IMR-90 (cell line): ENCODE measurements at regions not wholly inside any gene's neighbourhood (a gene's known extent, or its start where the extent isn't known, plus 50 kb on each side); places are given as distances from the start of the nearest gene placed in this dataset.

Experiments used
- ATAC-seq: fragments of 200-7000 bp; cut with Tn5 transposase; 2 replicates; pipeline ENCODE4 v1.9.1; 2020; ENCODE audit warnings: low read depth, mild to moderate bottlenecking, moderate library complexity
- BruUV-seq: library from RNA; stranded (reverse); fragments of 400-500 nt; replicated peaks from 2 replicates; lab custom pipeline; 2021; lab: Mats Ljungman, UMichigan
- CTCF ChIA-PET: fragments of 300-600 bp; formaldehyde crosslinking; extraction: SDS; loops from one replicate; lab custom pipeline; 2021; ENCODE audit warnings: antibody characterized with exemption; lab: Yijun Ruan, JAX
- POLR2A ChIA-PET: fragments of 300-600 bp; sonication (Branson Sonifier 250); formaldehyde crosslinking; loops from one replicate; lab custom pipeline; 2022; ENCODE audit warnings: antibody characterized with exemption; ENCODE audit not compliant: unreplicated experiment; lab: Charles Lee
- DNase-seq: peaks from one replicate; pipeline ENCODE4 v3.0.0; 2013
- H2AFZ ChIP-seq: replicated peaks from 2 replicates; pipeline ENCODE3; 2013; ENCODE audit warnings: low read length, mild to moderate bottlenecking; ENCODE audit not compliant: poor library complexity
- H2AK5ac ChIP-seq: 2 replicates; pipeline ENCODE4 v1.6.1; 2013; ENCODE audit warnings: low read depth, low read length, inconsistent platforms
- H2AK9ac ChIP-seq: replicated peaks from 2 replicates; pipeline ENCODE3; 2013; ENCODE audit warnings: mild to moderate bottlenecking, low read depth, low read length, moderate library complexity; ENCODE audit not compliant: poor library complexity
- H2BK120ac ChIP-seq: 2 replicates; pipeline ENCODE4 v1.6.1; 2013; ENCODE audit warnings: low read depth, low read length, inconsistent platforms
- H2BK15ac ChIP-seq: 3 replicates; pipeline ENCODE4 v1.6.1; 2013; ENCODE audit warnings: low read depth, low read length, inconsistent platforms
- H2BK20ac ChIP-seq: 2 replicates; pipeline ENCODE4 v1.6.1; 2013; ENCODE audit warnings: low read depth, mild to moderate bottlenecking, inconsistent platforms, low read length, moderate library complexity
- H2BK5ac ChIP-seq: 2 replicates; pipeline ENCODE4 v1.6.1; 2013; ENCODE audit warnings: mild to moderate bottlenecking, low read depth, low read length, inconsistent platforms; ENCODE audit not compliant: poor library complexity, severe bottlenecking
- H3K14ac ChIP-seq: replicated peaks from 2 replicates; pipeline ENCODE4 v1.6.1; 2013; ENCODE audit warnings: low read depth, low read length, inconsistent platforms
- H3K18ac ChIP-seq: 2 replicates; pipeline ENCODE4 v1.6.1; 2013; ENCODE audit warnings: low read depth, low read length, control low read depth
- H3K23ac ChIP-seq: 2 replicates; pipeline ENCODE4 v1.6.1; 2013; ENCODE audit warnings: low read depth, low read length, inconsistent platforms
- H3K27ac ChIP-seq: 2 replicates; pipeline ENCODE4 v1.5.1; 2013; ENCODE audit warnings: mild to moderate bottlenecking, control low read depth, low read length; ENCODE audit not compliant: insufficient read depth
- H3K27me3 ChIP-seq: 2 replicates; pipeline ENCODE4 v1.6.1; 2013; ENCODE audit warnings: low read length; ENCODE audit not compliant: control insufficient read depth, insufficient read depth
- H3K36me3 ChIP-seq: 2 replicates; pipeline ENCODE4 v1.6.1; 2013; ENCODE audit warnings: low read length, mixed read lengths; ENCODE audit not compliant: control insufficient read depth, insufficient read depth
- H3K4ac ChIP-seq: 2 replicates; pipeline ENCODE4 v1.6.1; 2013; ENCODE audit warnings: low read depth, low read length, inconsistent platforms
- H3K4me1 ChIP-seq: 2 replicates; pipeline ENCODE4 v1.6.1; 2013; ENCODE audit warnings: low read length, mixed read lengths; ENCODE audit not compliant: control insufficient read depth, insufficient read depth
- H3K4me2 ChIP-seq: 2 replicates; pipeline ENCODE4 v1.6.1; 2013; ENCODE audit warnings: low read depth, mild to moderate bottlenecking, control low read depth, low read length, moderate library complexity
- H3K4me3 ChIP-seq: 2 replicates; pipeline ENCODE4 v1.5.1; 2013; ENCODE audit warnings: low read depth, mild to moderate bottlenecking, control low read depth, low read length, moderate library complexity; ENCODE audit not compliant: insufficient read depth
- H3K56ac ChIP-seq: 2 replicates; pipeline ENCODE4 v1.6.1; 2013; ENCODE audit warnings: low read length, inconsistent platforms; ENCODE audit not compliant: insufficient read depth; ENCODE audit errors: extremely low read depth
- H3K79me1 ChIP-seq, 2 experiments: 2 replicates each; pipeline ENCODE4 v1.6.1; 2013; ENCODE audit warnings: low read length in 2 of 2, inconsistent platforms in 1 of 2, low read depth in 1 of 2
- H3K9ac ChIP-seq: 2 replicates; pipeline ENCODE4 v1.6.1; 2013; ENCODE audit warnings: low read depth, low read length, control low read depth
- H3K9me1 ChIP-seq: 2 replicates; pipeline ENCODE4 v1.6.1; 2013; ENCODE audit warnings: low read length, inconsistent platforms; ENCODE audit not compliant: insufficient read depth
- H3K9me3 ChIP-seq: 2 replicates; pipeline ENCODE4 v1.6.1; 2013; ENCODE audit warnings: low read length; ENCODE audit not compliant: control insufficient read depth, insufficient read depth
- H4K20me1 ChIP-seq: 2 replicates; pipeline ENCODE4 v1.6.1; 2013; ENCODE audit warnings: low read length, inconsistent platforms; ENCODE audit not compliant: insufficient read depth
- H4K5ac ChIP-seq: 2 replicates; pipeline ENCODE4 v1.6.1; 2013; ENCODE audit warnings: mild to moderate bottlenecking, low read depth, low read length, control low read depth
- H4K8ac ChIP-seq, 2 experiments: 2 replicates each; pipeline ENCODE4 v1.6.1; 2013; ENCODE audit warnings: low read depth in 2 of 2, low read length in 2 of 2, control low read depth in 1 of 2, inconsistent platforms in 1 of 2
- H4K91ac ChIP-seq: 2 replicates; pipeline ENCODE4 v1.6.1; 2013; ENCODE audit warnings: low read depth, low read length, inconsistent platforms; ENCODE audit not compliant: insufficient read depth
- BHLHE40 ChIP-seq: fragments of 150-350 bp; IDR thresholded peaks from 2 replicates; pipeline ENCODE4 v1.6.1; 2016; ENCODE audit warnings: mild to moderate bottlenecking, low read depth, low read length
- CEBPB ChIP-seq: IDR thresholded peaks from 2 replicates; pipeline ENCODE4 v1.6.1; 2012; ENCODE audit warnings: low read depth, low read length, improper control_type of control experiment
- CHD1 ChIP-seq: IDR thresholded peaks from 2 replicates; pipeline ENCODE4 v1.6.1; 2012; ENCODE audit warnings: low read depth, low read length, improper control_type of control experiment
- FOS ChIP-seq: fragments of 150-350 bp; IDR thresholded peaks from 2 replicates; pipeline ENCODE4 v1.6.1; 2016; ENCODE audit warnings: low read depth, low read length
- MAFK ChIP-seq: IDR thresholded peaks from 2 replicates; pipeline ENCODE4 v1.6.1; 2012; ENCODE audit warnings: low read depth, low read length, improper control_type of control experiment
- MAZ ChIP-seq: IDR thresholded peaks from 2 replicates; pipeline ENCODE4 v1.6.1; 2012; ENCODE audit warnings: low read depth, mild to moderate bottlenecking, low read length, improper control_type of control experiment, moderate library complexity, borderline replicate concordance
- MXI1 ChIP-seq: IDR thresholded peaks from 2 replicates; pipeline ENCODE4 v1.6.1; 2012; ENCODE audit warnings: low read depth, mild to moderate bottlenecking, low read length, moderate library complexity, borderline replicate concordance
- RAD21 ChIP-seq: IDR thresholded peaks from 2 replicates; pipeline ENCODE4 v1.6.1; 2012; ENCODE audit warnings: low read length, improper control_type of control experiment
- RCOR1 ChIP-seq: IDR thresholded peaks from 2 replicates; pipeline ENCODE4 v1.6.1; 2012; ENCODE audit warnings: mild to moderate bottlenecking, low read length, improper control_type of control experiment; ENCODE audit not compliant: insufficient replicate concordance
- RFX5 ChIP-seq: IDR thresholded peaks from 2 replicates; pipeline ENCODE4 v1.8.0; 2012; ENCODE audit warnings: low read depth, mild to moderate bottlenecking, low read length, moderate library complexity
- SMC3 ChIP-seq: fragments of 150-350 bp; IDR thresholded peaks from 2 replicates; pipeline ENCODE4 v1.6.1; 2016; ENCODE audit warnings: low read depth, mild to moderate bottlenecking, antibody characterized with exemption, low read length, moderate library complexity
- WGBS, 2 experiments: methylation state at CpG; one replicate each; pipeline versions ENCODE4 v1.1.5 to v1.1.7; 2013; ENCODE audit warnings: missing lambda C conversion rate in 2 of 2; ENCODE audit not compliant: insufficient read length in 1 of 2; ENCODE audit errors: extremely low coverage in 2 of 2; 5-methylcytosine and 5-hydroxymethylcytosine counted together
- dilution Hi-C: fragments of 300-500 bp; cut with HindIII; formaldehyde crosslinking; loops from one replicate; pipeline ENCODE4 v1.14.3; 2018; ENCODE audit warnings: low sequenced_read_pairs; ENCODE audit not compliant: unreplicated experiment
- in situ Hi-C: fragments of 300-500 bp; cut with MboI; formaldehyde crosslinking; loops from 3 replicates; pipeline ENCODE4 v1.14.3; 2019; ENCODE audit warnings: low sequenced_read_pairs, inconsistent platforms, mixed read lengths
- intact Hi-C: fragments of 100-400 bp; cut with micrococcal nuclease; formaldehyde crosslinking; loops from 2 replicates; pipeline ENCODE4 v1.10.0; 2022
- TF ChIP-seq, protein P1 (sequence below): conservative IDR thresholded peaks from 2 replicates; pipeline ENCODE4 v1.5.1; 2012; ENCODE audit warnings: mild to moderate bottlenecking, low read depth, low read length, improper control_type of control experiment
- TF ChIP-seq, protein P2 (sequence below): fragments of 150-350 bp; IDR thresholded peaks from 2 replicates; pipeline ENCODE4 v1.6.1; 2016; ENCODE audit warnings: low read depth, mild to moderate bottlenecking, low read length, moderate library complexity, borderline replicate concordance
- TF ChIP-seq, protein P3 (sequence below): fragments of 150-350 bp; IDR thresholded peaks from 2 replicates; pipeline ENCODE4 v1.6.1; 2017; ENCODE audit warnings: mild to moderate bottlenecking, antibody characterized with exemption, low read length, low read depth

DNA sequence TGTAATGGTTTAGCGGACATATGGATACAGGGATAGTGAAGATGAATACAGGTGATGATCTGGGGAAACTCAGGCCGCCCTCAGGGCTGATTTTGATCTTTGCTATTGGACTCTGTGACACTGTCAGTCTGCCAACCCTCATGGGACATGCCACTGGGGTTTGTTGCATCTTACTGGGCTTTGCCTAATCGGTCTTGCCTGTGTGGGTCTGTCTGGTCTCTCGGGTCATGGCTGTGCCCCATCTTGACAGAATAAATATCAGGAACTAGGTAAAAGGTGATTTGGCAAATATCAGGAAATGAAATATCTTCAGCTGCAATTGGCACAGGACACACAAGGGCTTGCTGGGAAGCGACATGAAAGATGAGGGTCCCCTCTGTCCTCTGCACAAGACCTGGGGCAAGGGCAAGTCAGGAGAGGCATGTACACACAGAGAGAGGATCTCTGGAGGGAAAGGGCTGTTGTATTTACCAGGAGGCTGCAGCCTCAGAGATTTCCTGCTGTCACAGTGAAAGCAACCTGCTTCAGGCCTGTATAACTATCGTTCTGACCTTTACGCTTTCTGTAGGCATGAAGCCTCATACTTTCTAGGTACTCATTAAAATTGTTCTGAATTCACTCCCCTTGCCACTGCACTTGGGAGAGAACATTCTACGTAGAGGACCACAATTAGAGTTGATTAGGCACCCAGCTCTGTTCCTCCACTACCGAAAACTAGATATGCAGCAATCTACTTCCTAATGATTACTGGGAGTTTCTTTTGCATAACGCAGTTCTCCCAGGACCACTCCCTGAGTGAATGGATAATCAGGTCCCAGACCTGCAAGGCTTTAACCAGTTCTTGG lies 52.0 kb upstream of the GADD45A start:
- no peak overlapping the region for H4K5ac ChIP-seq
- H2BK20ac ChIP-seq: no peak overlapping the region
- H3K14ac ChIP-seq: no peak overlapping the region
- CTCF ChIA-PET: interaction anchor here (0.7 kb wide), 1 partner anchor 36 kb away, joined by 3 read pairs; no protein-coding TSS in a partner anchor
- H3K18ac ChIP-seq: no peak overlapping the region
- H2BK15ac ChIP-seq: no peak overlapping the region
- no peak overlapping the region for H2AK9ac ChIP-seq
- H3K9me3 ChIP-seq: no peaks in the 10 kb centered on the region
- H4K20me1 ChIP-seq: no peaks in the 10 kb centered on the region
- no peak overlapping the region for H3K56ac ChIP-seq
- H3K4me3 ChIP-seq: no peak overlapping the region
- no peaks in the 10 kb centered on the region for H3K79me1 ChIP-seq
- peaks cover 1% of the 10 kb centered on the region; the same call in 1 of the 2 replicates for H3K4me1 ChIP-seq
- no peak overlapping the region for H3K9ac ChIP-seq
- no TSS peak for BruUV-seq
- no peak overlapping the region for H2AFZ ChIP-seq
- DNase-seq (no peak), ATAC-seq (no peak)
- H2BK5ac ChIP-seq: no peak overlapping the region
- no peak overlapping the region for H4K8ac ChIP-seq
- POLR2A ChIA-PET: no interaction called here
- H3K36me3 ChIP-seq: no peaks in the 10 kb centered on the region
- H3K27ac ChIP-seq: no peak overlapping the region
- dilution Hi-C loops (no loop called here), in situ Hi-C loops (no loop called here), intact Hi-C loops (no loop called here)
- no peak overlapping the region for H3K4ac ChIP-seq
- no peak overlapping the region for H4K91ac ChIP-seq
- no peak overlapping the region for H2BK120ac ChIP-seq
- TF ChIP-seq MAFK: no peak
- no peak for TF ChIP-seq MXI1
- TF ChIP-seq BHLHE40: no peak
- TF ChIP-seq, protein P1, sequence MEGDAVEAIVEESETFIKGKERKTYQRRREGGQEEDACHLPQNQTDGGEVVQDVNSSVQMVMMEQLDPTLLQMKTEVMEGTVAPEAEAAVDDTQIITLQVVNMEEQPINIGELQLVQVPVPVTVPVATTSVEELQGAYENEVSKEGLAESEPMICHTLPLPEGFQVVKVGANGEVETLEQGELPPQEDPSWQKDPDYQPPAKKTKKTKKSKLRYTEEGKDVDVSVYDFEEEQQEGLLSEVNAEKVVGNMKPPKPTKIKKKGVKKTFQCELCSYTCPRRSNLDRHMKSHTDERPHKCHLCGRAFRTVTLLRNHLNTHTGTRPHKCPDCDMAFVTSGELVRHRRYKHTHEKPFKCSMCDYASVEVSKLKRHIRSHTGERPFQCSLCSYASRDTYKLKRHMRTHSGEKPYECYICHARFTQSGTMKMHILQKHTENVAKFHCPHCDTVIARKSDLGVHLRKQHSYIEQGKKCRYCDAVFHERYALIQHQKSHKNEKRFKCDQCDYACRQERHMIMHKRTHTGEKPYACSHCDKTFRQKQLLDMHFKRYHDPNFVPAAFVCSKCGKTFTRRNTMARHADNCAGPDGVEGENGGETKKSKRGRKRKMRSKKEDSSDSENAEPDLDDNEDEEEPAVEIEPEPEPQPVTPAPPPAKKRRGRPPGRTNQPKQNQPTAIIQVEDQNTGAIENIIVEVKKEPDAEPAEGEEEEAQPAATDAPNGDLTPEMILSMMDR: no peak
- TF ChIP-seq RAD21: no peak
- TF ChIP-seq RFX5: no peak
- no peak for TF ChIP-seq MAZ
- TF ChIP-seq FOS: no peak
- TF ChIP-seq, protein P2, sequence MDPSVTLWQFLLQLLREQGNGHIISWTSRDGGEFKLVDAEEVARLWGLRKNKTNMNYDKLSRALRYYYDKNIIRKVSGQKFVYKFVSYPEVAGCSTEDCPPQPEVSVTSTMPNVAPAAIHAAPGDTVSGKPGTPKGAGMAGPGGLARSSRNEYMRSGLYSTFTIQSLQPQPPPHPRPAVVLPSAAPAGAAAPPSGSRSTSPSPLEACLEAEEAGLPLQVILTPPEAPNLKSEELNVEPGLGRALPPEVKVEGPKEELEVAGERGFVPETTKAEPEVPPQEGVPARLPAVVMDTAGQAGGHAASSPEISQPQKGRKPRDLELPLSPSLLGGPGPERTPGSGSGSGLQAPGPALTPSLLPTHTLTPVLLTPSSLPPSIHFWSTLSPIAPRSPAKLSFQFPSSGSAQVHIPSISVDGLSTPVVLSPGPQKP: no peak
- no peak for TF ChIP-seq RCOR1
- no peak for TF ChIP-seq CHD1
- no peak for TF ChIP-seq SMC3
- TF ChIP-seq, protein P3, sequence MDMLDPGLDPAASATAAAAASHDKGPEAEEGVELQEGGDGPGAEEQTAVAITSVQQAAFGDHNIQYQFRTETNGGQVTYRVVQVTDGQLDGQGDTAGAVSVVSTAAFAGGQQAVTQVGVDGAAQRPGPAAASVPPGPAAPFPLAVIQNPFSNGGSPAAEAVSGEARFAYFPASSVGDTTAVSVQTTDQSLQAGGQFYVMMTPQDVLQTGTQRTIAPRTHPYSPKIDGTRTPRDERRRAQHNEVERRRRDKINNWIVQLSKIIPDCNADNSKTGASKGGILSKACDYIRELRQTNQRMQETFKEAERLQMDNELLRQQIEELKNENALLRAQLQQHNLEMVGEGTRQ: no peak
- no peak for TF ChIP-seq CEBPB
- no peak overlapping the region for H2AK5ac ChIP-seq
- no peaks in the 10 kb centered on the region; the same call in 1 of the 2 replicates for H3K27me3 ChIP-seq
- H3K23ac ChIP-seq: no peak overlapping the region
- no peak overlapping the region for H3K4me2 ChIP-seq
- no peaks in the 10 kb centered on the region for H3K9me1 ChIP-seq
- WGBS, 2 experiments: 70% methylated on average over 6 of the region's 10 CpGs; no CpG with 5 or more reads in 1 of the 2 experiments
